CD8-positive, alpha-beta memory T cell (primary cell): ENCODE measurements at regions not wholly inside any gene's neighbourhood (a gene's known extent, or its start where the extent isn't known, plus 50 kb on each side); places are given as distances from the start of the nearest gene placed in this dataset.

Experiments used
- CTCF ChIA-PET: fragments of 350-600 bp; sonication (Branson Sonifier 250); formaldehyde crosslinking; loops from one replicate; lab custom pipeline; 2021; ENCODE audit warnings: antibody characterized with exemption; lab: Charles Lee
- POLR2A ChIA-PET: fragments of 350-600 bp; sonication (Branson Sonifier 250); formaldehyde crosslinking; loops from one replicate; lab custom pipeline; 2021; ENCODE audit warnings: antibody characterized with exemption; lab: Charles Lee
- DNase-seq, 5 donors: peaks; one replicate each; pipeline versions ENCODE4 v3.0.0 to v3.0.0-alpha.2; 2020 to 2022; ENCODE audit warnings: mixed read lengths in 1 of 5
- H3K27ac ChIP-seq: one replicate; pipeline ENCODE4 v1.7.0; 2013; ENCODE audit warnings: low read depth, mild to moderate bottlenecking, low read length, moderate library complexity
- H3K27me3 ChIP-seq: 2 replicates; pipeline ENCODE4 v1.7.0; 2013; ENCODE audit warnings: low read length, mild to moderate bottlenecking; ENCODE audit not compliant: insufficient read depth, poor library complexity, severe bottlenecking
- H3K36me3 ChIP-seq: 2 replicates; pipeline ENCODE4 v1.7.0; 2013; ENCODE audit warnings: mild to moderate bottlenecking, low read length, moderate library complexity; ENCODE audit not compliant: insufficient read depth
- H3K4me1 ChIP-seq: 2 replicates; pipeline ENCODE4 v1.7.0; 2013; ENCODE audit warnings: mild to moderate bottlenecking, low read length, moderate library complexity; ENCODE audit not compliant: insufficient read depth
- H3K4me3 ChIP-seq: 2 replicates; pipeline ENCODE4 v1.7.0; 2013; ENCODE audit warnings: mild to moderate bottlenecking, low read length
- H3K9me3 ChIP-seq: 2 replicates; pipeline ENCODE4 v1.7.0; 2013; ENCODE audit warnings: mild to moderate bottlenecking, low read length
- H3K27ac Mint-ChIP-seq, 8 donors: one replicate each; pipeline ENCODE4 v1.8.0; 2020 to 2021; ENCODE audit warnings: mixed read lengths in 8 of 8, mild to moderate bottlenecking in 6 of 8, inconsistent platforms in 3 of 8, moderate library complexity in 3 of 8
- H3K27me3 Mint-ChIP-seq, 2 donors: one replicate each; pipeline ENCODE4 v1.8.0; 2020 to 2021; ENCODE audit warnings: mixed read lengths in 2 of 2, mild to moderate bottlenecking in 1 of 2, moderate library complexity in 1 of 2
- H3K36me3 Mint-ChIP-seq, 3 donors: one replicate each; pipeline ENCODE4 v1.8.0; 2020 to 2021; ENCODE audit warnings: mixed read lengths in 3 of 3, inconsistent platforms in 1 of 3, mild to moderate bottlenecking in 1 of 3
- H3K4me1 Mint-ChIP-seq, 3 donors: one replicate each; pipeline ENCODE4 v1.8.0; 2020 to 2021; ENCODE audit warnings: mixed read lengths in 3 of 3, inconsistent platforms in 1 of 3, mild to moderate bottlenecking in 1 of 3
- H3K4me3 Mint-ChIP-seq, 7 donors: one replicate each; pipeline ENCODE4 v1.8.0; 2020 to 2021; ENCODE audit warnings: mixed read lengths in 7 of 7, mild to moderate bottlenecking in 6 of 7, moderate library complexity in 4 of 7, inconsistent platforms in 2 of 7
- H3K9me3 Mint-ChIP-seq, 5 donors: one replicate each; pipeline ENCODE4 v1.8.0; 2020 to 2022; ENCODE audit warnings: mixed read lengths in 5 of 5, mild to moderate bottlenecking in 3 of 5, moderate library complexity in 2 of 5, inconsistent platforms in 1 of 5

GRCh38 chr3:104892044-104892443 lies 474.7 kb upstream of the ALCAM start:
- ChIA-PET CTCF (no interaction called here), POLR2A (no interaction called here)
- no peak overlapping the region for H3K4me3 ChIP-seq
- Mint-ChIP-seq H3K27me3 (no peaks in the 10 kb centered on the region), H3K9me3 (no peaks in the 10 kb centered on the region), H3K36me3 (no peaks in the 10 kb centered on the region), H3K27ac (no peak overlapping the region), H3K4me3 (no peak overlapping the region), H3K4me1 (no peaks in the 10 kb centered on the region)
- no peak for DNase-seq
- no peaks in the 10 kb centered on the region for H3K36me3 ChIP-seq
- H3K4me1 ChIP-seq = no peaks in the 10 kb centered on the region
- no peak overlapping the region for H3K27ac ChIP-seq
- no peaks in the 10 kb centered on the region for H3K9me3 ChIP-seq
- H3K27me3 ChIP-seq = no peaks in the 10 kb centered on the region

GRCh38 chr3:104896624-104897023 lies 470.1 kb upstream of the ALCAM start:
- Histone ChIP-seq H3K36me3 (no peaks in the 10 kb centered on the region), H3K4me1 (no peaks in the 10 kb centered on the region), H3K27ac (no peak overlapping the region), H3K4me3 (no peak overlapping the region), H3K9me3 (no peaks in the 10 kb centered on the region), H3K27me3 (no peaks in the 10 kb centered on the region)
- Mint-ChIP-seq H3K4me3 (no peak overlapping the region), H3K4me1 (no peaks in the 10 kb centered on the region), H3K27ac (no peak overlapping the region), H3K9me3 (peaks cover 0 to 11% (median 0%) of the 10 kb centered on the region in 5 donors), H3K27me3 (peaks cover 0 to 1% of the 10 kb centered on the region in 2 donors), H3K36me3 (no peaks in the 10 kb centered on the region)
- ChIA-PET POLR2A (no interaction called here), CTCF (no interaction called here)
- no peak for DNase-seq

GRCh38 chr3:104901396-104901795 lies 465.3 kb upstream of the ALCAM start:
- ChIA-PET POLR2A (no interaction called here), CTCF (no interaction called here)
- Histone ChIP-seq H3K9me3 (no peaks in the 10 kb centered on the region), H3K27ac (no peak overlapping the region), H3K36me3 (no peaks in the 10 kb centered on the region), H3K4me3 (no peak overlapping the region), H3K4me1 (no peaks in the 10 kb centered on the region), H3K27me3 (no peaks in the 10 kb centered on the region)
- H3K36me3 Mint-ChIP-seq = no peaks in the 10 kb centered on the region
- peaks cover 0 to 3% of the 10 kb centered on the region in 2 donors for H3K27me3 Mint-ChIP-seq
- no peaks in the 10 kb centered on the region for H3K4me1 Mint-ChIP-seq
- DNase-seq = no peak
- no peak overlapping the region for H3K4me3 Mint-ChIP-seq
- H3K27ac Mint-ChIP-seq = no peak overlapping the region
- H3K9me3 Mint-ChIP-seq = peaks cover 4 to 33% (median 7%) of the 10 kb centered on the region in 5 donors

GRCh38 chr3:104903064-104903463 lies 463.6 kb upstream of the ALCAM start:
- POLR2A ChIA-PET = no interaction called here
- no peaks in the 10 kb centered on the region for H3K27me3 ChIP-seq
- H3K36me3 ChIP-seq = no peaks in the 10 kb centered on the region
- peaks cover 4 to 33% (median 7%) of the 10 kb centered on the region in 5 donors for H3K9me3 Mint-ChIP-seq
- peaks cover 0 to 2% of the 10 kb centered on the region in 2 donors for H3K27me3 Mint-ChIP-seq
- H3K27ac Mint-ChIP-seq = no peak overlapping the region
- H3K4me1 ChIP-seq = no peaks in the 10 kb centered on the region
- H3K4me1 Mint-ChIP-seq = no peaks in the 10 kb centered on the region
- no peak overlapping the region for H3K27ac ChIP-seq
- H3K4me3 Mint-ChIP-seq = no peak overlapping the region
- no peaks in the 10 kb centered on the region for H3K9me3 ChIP-seq
- no peak for DNase-seq
- CTCF ChIA-PET = no interaction called here
- no peaks in the 10 kb centered on the region for H3K36me3 Mint-ChIP-seq
- H3K4me3 ChIP-seq = no peak overlapping the region

- Mint-ChIP-seq H3K27me3 (peaks cover 0 to 2% of the 10 kb centered on the region in 2 donors), H3K4me3 (no peak overlapping the region), H3K4me1 (no peaks in the 10 kb centered on the region), H3K36me3 (no peaks in the 10 kb centered on the region), H3K9me3 (peaks cover 4 to 27% (median 7%) of the 10 kb centered on the region in 5 donors), H3K27ac (no peak overlapping the region)
- Histone ChIP-seq H3K36me3 (no peaks in the 10 kb centered on the region), H3K9me3 (no peaks in the 10 kb centered on the region), H3K4me1 (no peaks in the 10 kb centered on the region), H3K27ac (no peak overlapping the region), H3K27me3 (no peaks in the 10 kb centered on the region), H3K4me3 (no peak overlapping the region)
- CTCF ChIA-PET = no interaction called here
- POLR2A ChIA-PET = no interaction called here
- DNase-seq = no peak
Measured at GRCh38 chr3:104906001-104906639, 460.6 kb upstream of the ALCAM start.

- no peaks in the 10 kb centered on the region for H3K36me3 Mint-ChIP-seq
- H3K4me3 Mint-ChIP-seq = no peak overlapping the region
- Histone ChIP-seq H3K27me3 (no peaks in the 10 kb centered on the region), H3K4me3 (no peak overlapping the region), H3K36me3 (no peaks in the 10 kb centered on the region), H3K9me3 (no peaks in the 10 kb centered on the region), H3K4me1 (no peaks in the 10 kb centered on the region), H3K27ac (no peak overlapping the region)
- ChIA-PET POLR2A (no interaction called here), CTCF (no interaction called here)
- peaks cover 4 to 15% (median 7%) of the 10 kb centered on the region in 5 donors for H3K9me3 Mint-ChIP-seq
- DNase-seq = no peak
- H3K27ac Mint-ChIP-seq = peak overlapping the region in 1 of 8 donors; percentile 69
- H3K4me1 Mint-ChIP-seq = no peaks in the 10 kb centered on the region
- H3K27me3 Mint-ChIP-seq = peaks cover 0 to 2% of the 10 kb centered on the region in 2 donors
Measured at GRCh38 chr3:104907507-104907906, 459.2 kb upstream of the ALCAM start.

- CTCF ChIA-PET = no interaction called here
- no peak for DNase-seq
- peaks cover 0 to 6% (median 0%) of the 10 kb centered on the region in 5 donors for H3K9me3 Mint-ChIP-seq
Measured at GRCh38 chr3:104908761-104909160, 457.9 kb upstream of the ALCAM start.

GRCh38 chr3:104909198-104909597 lies 457.5 kb upstream of the ALCAM start:
- no peaks in the 10 kb centered on the region for H3K27me3 ChIP-seq
- H3K27me3 Mint-ChIP-seq = no peaks in the 10 kb centered on the region
- no peaks in the 10 kb centered on the region for H3K4me1 Mint-ChIP-seq
- no peak overlapping the region for H3K4me3 Mint-ChIP-seq
- no peak overlapping the region for H3K27ac Mint-ChIP-seq
- no peaks in the 10 kb centered on the region for H3K36me3 ChIP-seq
- DNase-seq = no peak
- no peak overlapping the region for H3K27ac ChIP-seq
- POLR2A ChIA-PET = no interaction called here
- H3K4me1 ChIP-seq = no peaks in the 10 kb centered on the region
- no peaks in the 10 kb centered on the region for H3K36me3 Mint-ChIP-seq
- CTCF ChIA-PET = no interaction called here
- no peak overlapping the region for H3K4me3 ChIP-seq
- no peaks in the 10 kb centered on the region for H3K9me3 ChIP-seq
- H3K9me3 Mint-ChIP-seq = peaks cover 0 to 6% (median 0%) of the 10 kb centered on the region in 5 donors

More at GRCh38 chr3:104908761-104909160, 457.9 kb upstream of the ALCAM start:
- POLR2A ChIA-PET = no interaction called here
- no peaks in the 10 kb centered on the region for H3K27me3 ChIP-seq
- Mint-ChIP-seq H3K27me3 (no peaks in the 10 kb centered on the region), H3K36me3 (no peaks in the 10 kb centered on the region), H3K4me1 (no peaks in the 10 kb centered on the region), H3K27ac (no peak overlapping the region), H3K4me3 (no peak overlapping the region)
- no peak overlapping the region for H3K27ac ChIP-seq
- H3K9me3 ChIP-seq = no peaks in the 10 kb centered on the region
- H3K4me3 ChIP-seq = no peak overlapping the region
- H3K4me1 ChIP-seq = no peaks in the 10 kb centered on the region
- H3K36me3 ChIP-seq = no peaks in the 10 kb centered on the region
